ENCODE measurements at regions not wholly inside any gene's neighbourhood (a gene's known extent, or its start where the extent isn't known, plus 50 kb on each side); places are given as distances from the start of the nearest gene placed in this dataset.

GRCh38 chr2:145960479-145961163 is 1440.7 kb upstream of the ZEB2 start:
- Histone ChIP-seq H3K27me3 (ENCODE audit: control insufficient read depth in 1 of 2, insufficient read depth in 2 of 2, low read length in 1 of 2) (no peaks in the 10 kb centered on the region), H3K9me3 (ENCODE audit: control insufficient read depth, low read length) (peaks cover 6% of the 10 kb centered on the region), H3K4me3 (ENCODE audit: low read length in 2 of 2) (no peak overlapping the region), H3K36me3 (ENCODE audit: control insufficient read depth in 1 of 2, insufficient read depth in 2 of 2, low read length in 1 of 2) (no peaks in the 10 kb centered on the region), H3K4me1 (ENCODE audit: control insufficient read depth in 1 of 2, insufficient read depth in 2 of 2, low read length in 2 of 2) (no peaks in the 10 kb centered on the region), H3K27ac (ENCODE audit: low read depth in 1 of 2, low read length in 2 of 2) (no peak overlapping the region)
- WGBS, 2 donors, result 96 to 98% methylated on average over 23 of the region's 23 CpGs
- DNase-seq (no peak), ATAC-seq (ENCODE audit: low FRiP score) (no peak)
- intact Hi-C loops (cut with DNase I), result no loop called here

GRCh38 chr2:145958611-145959010 is 1438.7 kb upstream of the ZEB2 start:
- no peaks in the 10 kb centered on the region for H3K4me1 ChIP-seq (ENCODE audit: control insufficient read depth in 1 of 2, insufficient read depth in 2 of 2, low read length in 2 of 2)
- no peaks in the 10 kb centered on the region for H3K27me3 ChIP-seq (ENCODE audit: control insufficient read depth in 1 of 2, insufficient read depth in 2 of 2, low read length in 1 of 2)
- intact Hi-C loops (cut with DNase I), result no loop called here
- no peak overlapping the region for H3K4me3 ChIP-seq (ENCODE audit: low read length in 2 of 2)
- WGBS, 2 donors, result 91% methylated on average over 4 of the region's 4 CpGs
- H3K36me3 ChIP-seq (ENCODE audit: control insufficient read depth in 1 of 2, insufficient read depth in 2 of 2, low read length in 1 of 2), result no peaks in the 10 kb centered on the region
- peaks cover 6% of the 10 kb centered on the region for H3K9me3 ChIP-seq (ENCODE audit: control insufficient read depth, low read length)
- DNase-seq (no peak), ATAC-seq (ENCODE audit: low FRiP score) (no peak)
- no peak overlapping the region for H3K27ac ChIP-seq (ENCODE audit: low read depth in 1 of 2, low read length in 2 of 2)

- Histone ChIP-seq H3K9me3 (ENCODE audit: control insufficient read depth, low read length) (peaks cover 6% of the 10 kb centered on the region), H3K4me3 (ENCODE audit: low read length in 2 of 2) (no peak overlapping the region), H3K36me3 (ENCODE audit: control insufficient read depth in 1 of 2, insufficient read depth in 2 of 2, low read length in 1 of 2) (no peaks in the 10 kb centered on the region), H3K4me1 (ENCODE audit: control insufficient read depth in 1 of 2, insufficient read depth in 2 of 2, low read length in 2 of 2) (no peaks in the 10 kb centered on the region), H3K27me3 (ENCODE audit: control insufficient read depth in 1 of 2, insufficient read depth in 2 of 2, low read length in 1 of 2) (no peaks in the 10 kb centered on the region), H3K27ac (ENCODE audit: low read depth in 1 of 2, low read length in 2 of 2) (no peak overlapping the region)
- intact Hi-C loops (cut with DNase I), result no loop called here
- ATAC-seq (ENCODE audit: low FRiP score) (no peak), DNase-seq (no peak)
- WGBS, 2 donors, result 0 to 1% methylated on average over 1 of the region's 1 CpG
Observed at GRCh38 chr2:145957929-145958328, 1438.0 kb upstream of the ZEB2 start.

GRCh38 chr2:145939949-145940348 is 1420.0 kb upstream of the ZEB2 start:
- ATAC-seq (ENCODE audit: low FRiP score), result no peak
- no peaks in the 10 kb centered on the region for H3K27me3 ChIP-seq (ENCODE audit: control insufficient read depth in 1 of 2, insufficient read depth in 2 of 2, low read length in 1 of 2)
- no peaks in the 10 kb centered on the region for H3K36me3 ChIP-seq (ENCODE audit: control insufficient read depth in 1 of 2, insufficient read depth in 2 of 2, low read length in 1 of 2)
- H3K4me1 ChIP-seq (ENCODE audit: control insufficient read depth in 1 of 2, insufficient read depth in 2 of 2, low read length in 2 of 2), result no peaks in the 10 kb centered on the region
- intact Hi-C loops (cut with DNase I), result no loop called here
- no peak overlapping the region for H3K4me3 ChIP-seq (ENCODE audit: low read length in 2 of 2)
- WGBS, 2 donors, result 14 to 29% methylated on average over 1 of the region's 1 CpG
- H3K27ac ChIP-seq (ENCODE audit: low read depth in 1 of 2, low read length in 2 of 2), result no peak overlapping the region
- DNase-seq, result no peak
- H3K9me3 ChIP-seq (ENCODE audit: control insufficient read depth, low read length), result no peaks in the 10 kb centered on the region

- WGBS, 2 donors, result 78 to 84% methylated on average over 4 of the region's 4 CpGs
- Histone ChIP-seq H3K4me1 (ENCODE audit: control insufficient read depth in 1 of 2, insufficient read depth in 2 of 2, low read length in 2 of 2) (no peaks in the 10 kb centered on the region), H3K9me3 (ENCODE audit: control insufficient read depth, low read length) (no peaks in the 10 kb centered on the region), H3K27me3 (ENCODE audit: control insufficient read depth in 1 of 2, insufficient read depth in 2 of 2, low read length in 1 of 2) (no peaks in the 10 kb centered on the region), H3K36me3 (ENCODE audit: control insufficient read depth in 1 of 2, insufficient read depth in 2 of 2, low read length in 1 of 2) (no peaks in the 10 kb centered on the region), H3K27ac (ENCODE audit: low read depth in 1 of 2, low read length in 2 of 2) (no peak overlapping the region), H3K4me3 (ENCODE audit: low read length in 2 of 2) (no peak overlapping the region)
- ATAC-seq (ENCODE audit: low FRiP score) (no peak), DNase-seq (no peak)
- intact Hi-C loops (cut with DNase I), result no loop called here
Observed at GRCh38 chr2:145935016-145935415, 1415.1 kb upstream of the ZEB2 start.

- Histone ChIP-seq H3K4me1 (ENCODE audit: control insufficient read depth in 1 of 2, insufficient read depth in 2 of 2, low read length in 2 of 2) (no peaks in the 10 kb centered on the region), H3K27me3 (ENCODE audit: control insufficient read depth in 1 of 2, insufficient read depth in 2 of 2, low read length in 1 of 2) (no peaks in the 10 kb centered on the region), H3K9me3 (ENCODE audit: control insufficient read depth, low read length) (no peaks in the 10 kb centered on the region), H3K36me3 (ENCODE audit: control insufficient read depth in 1 of 2, insufficient read depth in 2 of 2, low read length in 1 of 2) (no peaks in the 10 kb centered on the region), H3K27ac (ENCODE audit: low read depth in 1 of 2, low read length in 2 of 2) (no peak overlapping the region), H3K4me3 (ENCODE audit: low read length in 2 of 2) (no peak overlapping the region)
- ATAC-seq (ENCODE audit: low FRiP score) (no peak), DNase-seq (no peak)
- WGBS, 2 donors, result 63 to 70% methylated on average over 2 of the region's 2 CpGs
- intact Hi-C loops (cut with DNase I), result no loop called here
Observed at GRCh38 chr2:145931781-145932395, 1412.0 kb upstream of the ZEB2 start.

- Histone ChIP-seq H3K36me3 (ENCODE audit: control insufficient read depth in 1 of 2, insufficient read depth in 2 of 2, low read length in 1 of 2) (no peaks in the 10 kb centered on the region), H3K27ac (ENCODE audit: low read depth in 1 of 2, low read length in 2 of 2) (no peak overlapping the region), H3K4me1 (ENCODE audit: control insufficient read depth in 1 of 2, insufficient read depth in 2 of 2, low read length in 2 of 2) (no peaks in the 10 kb centered on the region), H3K9me3 (ENCODE audit: control insufficient read depth, low read length) (no peaks in the 10 kb centered on the region), H3K4me3 (ENCODE audit: low read length in 2 of 2) (no peak overlapping the region), H3K27me3 (ENCODE audit: control insufficient read depth in 1 of 2, insufficient read depth in 2 of 2, low read length in 1 of 2) (no peaks in the 10 kb centered on the region)
- ATAC-seq (ENCODE audit: low FRiP score), result no peak
- no peak for DNase-seq
- 37% methylated on average over 2 of the region's 2 CpGs for WGBS, 2 donors
- intact Hi-C loops (cut with DNase I), result no loop called here
Observed at GRCh38 chr2:145930318-145930717, 1410.4 kb upstream of the ZEB2 start.

- H3K27me3 ChIP-seq (ENCODE audit: control insufficient read depth in 1 of 2, insufficient read depth in 2 of 2, low read length in 1 of 2), result no peaks in the 10 kb centered on the region
Observed at GRCh38 chr2:145927131-145927950, 1407.4 kb upstream of the ZEB2 start.

More at GRCh38 chr2:145927131-145927950, 1407.4 kb upstream of the ZEB2 start:
- H3K4me3 ChIP-seq (ENCODE audit: low read length in 2 of 2), result no peak overlapping the region
- H3K27ac ChIP-seq (ENCODE audit: low read depth in 1 of 2, low read length in 2 of 2), result no peak overlapping the region
- ATAC-seq (ENCODE audit: low FRiP score) (no peak), DNase-seq (no peak)
- intact Hi-C loops (cut with DNase I), result no loop called here
- no peaks in the 10 kb centered on the region for H3K4me1 ChIP-seq (ENCODE audit: control insufficient read depth in 1 of 2, insufficient read depth in 2 of 2, low read length in 2 of 2)
- no peaks in the 10 kb centered on the region for H3K36me3 ChIP-seq (ENCODE audit: control insufficient read depth in 1 of 2, insufficient read depth in 2 of 2, low read length in 1 of 2)
- H3K9me3 ChIP-seq (ENCODE audit: control insufficient read depth, low read length), result no peaks in the 10 kb centered on the region
- WGBS, 2 donors, result 15 to 17% methylated on average over 5 of the region's 5 CpGs
